ENCODE measurements at regions not wholly inside any gene's neighbourhood (a gene's known extent, or its start where the extent isn't known, plus 50 kb on each side); places are given as distances from the start of the nearest gene placed in this dataset.

- TF ChIP-seq ARID2 (IDR thresholded peaks at IDR 0.05) (no peak), THAP12 (CRISPR knock-in tag; IDR thresholded peaks at IDR 0.05) (no peak), OTX1 (CRISPR knock-in tag; IDR thresholded peaks at IDR 0.05) (no peak), KDM5B (IDR thresholded peaks at IDR 0.05; ENCODE audit: insufficient replicate concordance, low read depth, low read length) (no peak), MAFK (IDR thresholded peaks at IDR 0.05; ENCODE audit: low read length) (no peak), TARDBP (IDR thresholded peaks at IDR 0.05) (no peak), ZNF431 (CRISPR knock-in tag; IDR thresholded peaks at IDR 0.05) (no peak), MCM3 (IDR thresholded peaks at IDR 0.05) (no peak)
- Histone ChIP-seq H3K9me1 (ENCODE audit: control insufficient read depth, insufficient read depth, low read length) (no peaks in the 10 kb centered on the region), H2AFZ (ENCODE audit: low read depth, low read length) (no peak overlapping the region), H3K4me1 (replicated peaks in 1 of 2; ENCODE audit: control insufficient read depth in 2 of 2, insufficient read depth in 2 of 2, low read length in 2 of 2) (no peaks in the 10 kb centered on the region), H3K4me3 (no peak overlapping the region), H3K27ac (ENCODE audit: extremely low read depth, low read depth, low read length) (no peak overlapping the region), H3K9ac (ENCODE audit: insufficient read depth in 1 of 2, low read depth in 2 of 2, low read length in 2 of 2) (no peak overlapping the region), H3K36me3 (ENCODE audit: control insufficient read depth, insufficient read depth, low read length) (no peaks in the 10 kb centered on the region), H4K20me1 (replicated peaks; ENCODE audit: control insufficient read depth, insufficient read depth, low read length) (no peaks in the 10 kb centered on the region), H3K4me2 (ENCODE audit: insufficient read depth, low read length) (no peak overlapping the region), H3K79me2 (ENCODE audit: control insufficient read depth, insufficient read depth, low read length) (no peaks in the 10 kb centered on the region), H3K9me3 (replicated peaks; ENCODE audit: control insufficient read depth, insufficient read depth, low read depth, low read length) (no peaks in the 10 kb centered on the region; the same call in 1 of the 2 replicates), H3K27me3 (ENCODE audit: control insufficient read depth in 2 of 2, insufficient read depth in 2 of 2, low read length in 2 of 2) (no peaks in the 10 kb centered on the region)
- ATAC-seq (no peak), DNase-seq (ENCODE audit: extremely low read depth in 1 of 4, low spot score in 3 of 4) (no peak), FAIRE-seq (no peak)
- 0% methylated on average over 2 of the region's 2 CpGs for WGBS (ENCODE audit: insufficient coverage, low coverage, missing lambda C conversion rate)
- CTCF ChIA-PET (ENCODE audit: low intra/inter-chr PET ratio): no interaction called here
- in situ Hi-C loops (cut with MboI): no loop called here
- POLR2A ChIA-PET: no interaction called here
- intact Hi-C loops (cut with micrococcal nuclease): no loop called here
- no TSS peak for BruUV-seq (replicated peaks)
These were observed 318.1 kb upstream of the MCTP2 start for GRCh38 chr15:93913310-93913709.

Measured in K562 (cell line).